Large intestine (tissue), 3 donors: ENCODE measurements at regions not wholly inside any gene's neighbourhood (a gene's known extent, or its start where the extent isn't known, plus 50 kb on each side); places are given as distances from the start of the nearest gene placed in this dataset.
"Not testable (repeated sequence)": the region's sequence is repeated elsewhere in the genome, so short reads cannot be mapped to it uniquely, and the experiment has no call there.

Experiments used
- DNase-seq, 2 donors: peaks; one replicate each; pipeline versions ENCODE4 v3.0.0 to v3.0.0-alpha.2; 2013
- H3K27ac ChIP-seq: one replicate; pipeline ENCODE4 v1.5.1; 2013; ENCODE audit warnings: low read length
- H3K27me3 ChIP-seq: 2 replicates; pipeline ENCODE4 v1.6.1; 2013; ENCODE audit warnings: low read length; ENCODE audit not compliant: control insufficient read depth, insufficient read depth
- H3K36me3 ChIP-seq: 2 replicates; pipeline ENCODE4 v1.6.1; 2013; ENCODE audit warnings: low read length; ENCODE audit not compliant: control insufficient read depth, insufficient read depth
- H3K4me1 ChIP-seq: one replicate; pipeline ENCODE4 v1.6.1; 2013; ENCODE audit warnings: low read length; ENCODE audit not compliant: control insufficient read depth, insufficient read depth
- H3K4me3 ChIP-seq: one replicate; pipeline ENCODE4 v1.5.1; 2013; ENCODE audit warnings: low read length
- H3K9me3 ChIP-seq: one replicate; pipeline ENCODE4 v1.6.1; 2013; ENCODE audit warnings: mild to moderate bottlenecking, low read depth, low read length, moderate library complexity; ENCODE audit not compliant: control insufficient read depth
- WGBS: methylation state at CpG from one replicate; pipeline ENCODE4 v1.1.5; 2013; ENCODE audit warnings: low lambda C conversion rate; ENCODE audit not compliant: insufficient coverage; 5-methylcytosine and 5-hydroxymethylcytosine counted together

GRCh38 chr2:113551637-113552318 is 53.3 kb downstream of the FOXD4L1 start:
- not testable (repeated sequence) for H3K4me1 ChIP-seq, H3K27ac ChIP-seq, H3K27me3 ChIP-seq, H3K9me3 ChIP-seq, H3K4me3 ChIP-seq, H3K36me3 ChIP-seq
- WGBS, result no CpG with 5 or more reads among the region's 11 CpGs
- DNase-seq, result peak in 1 of 2 donors; percentile 1

GRCh38 chr2:113559820-113560219 is 61.4 kb downstream of the FOXD4L1 start:
- H3K36me3 ChIP-seq, H3K4me1 ChIP-seq, H3K9me3 ChIP-seq, H3K27ac ChIP-seq, H3K4me3 ChIP-seq, H3K27me3 ChIP-seq, DNase-seq: not testable (repeated sequence)
- no CpG with 5 or more reads among the region's 2 CpGs for WGBS

- not testable (repeated sequence) for H3K27ac ChIP-seq, H3K4me1 ChIP-seq, H3K27me3 ChIP-seq, H3K4me3 ChIP-seq, H3K36me3 ChIP-seq, DNase-seq, H3K9me3 ChIP-seq
- WGBS, result no CpG with 5 or more reads among the region's 2 CpGs
These were observed 64.2 kb downstream of the FOXD4L1 start for GRCh38 chr2:113562662-113563061.

- H3K27ac ChIP-seq, H3K36me3 ChIP-seq, H3K4me3 ChIP-seq, H3K27me3 ChIP-seq, H3K9me3 ChIP-seq, DNase-seq, H3K4me1 ChIP-seq: not testable (repeated sequence)
- WGBS, result no CpG with 5 or more reads among the region's 12 CpGs
These were observed 60.2 kb upstream of the RABL2A start for GRCh38 chr2:113566674-113567480.

GRCh38 chr2:113567481-113567849 is 59.6 kb upstream of the RABL2A start:
- WGBS, result no CpG with 5 or more reads among the region's 3 CpGs
- H3K9me3 ChIP-seq, result not testable (repeated sequence)

GRCh38 chr2:113568231-113568630 is 58.8 kb upstream of the RABL2A start:
- WGBS, result 100% methylated on average over 3 of the region's 14 CpGs
- not testable (repeated sequence) for H3K4me1 ChIP-seq

More at GRCh38 chr2:113567481-113567849, 59.6 kb upstream of the RABL2A start:
- H3K4me1 ChIP-seq, H3K36me3 ChIP-seq, DNase-seq, H3K27me3 ChIP-seq, H3K4me3 ChIP-seq, H3K27ac ChIP-seq: not testable (repeated sequence)

GRCh38 chr2:113570082-113570481 is 57.0 kb upstream of the RABL2A start:
- not testable (repeated sequence) for H3K27me3 ChIP-seq, H3K27ac ChIP-seq, H3K4me1 ChIP-seq, H3K36me3 ChIP-seq, DNase-seq, H3K9me3 ChIP-seq, H3K4me3 ChIP-seq
- WGBS, result no CpG with 5 or more reads among the region's 2 CpGs

More at GRCh38 chr2:113568231-113568630, 58.8 kb upstream of the RABL2A start:
- not testable (repeated sequence) for H3K9me3 ChIP-seq, H3K36me3 ChIP-seq, H3K27me3 ChIP-seq, DNase-seq, H3K4me3 ChIP-seq, H3K27ac ChIP-seq

- not testable (repeated sequence) for H3K27me3 ChIP-seq, H3K36me3 ChIP-seq, DNase-seq, H3K27ac ChIP-seq, H3K4me3 ChIP-seq, H3K9me3 ChIP-seq, H3K4me1 ChIP-seq
- 100% methylated on average over 1 of the region's 3 CpGs for WGBS
These were observed 56.5 kb upstream of the RABL2A start for GRCh38 chr2:113570509-113571009.

GRCh38 chr2:113571482-113572068 is 55.5 kb upstream of the RABL2A start:
- not testable (repeated sequence) for H3K9me3 ChIP-seq, H3K27me3 ChIP-seq, H3K4me3 ChIP-seq, H3K27ac ChIP-seq, H3K36me3 ChIP-seq, DNase-seq, H3K4me1 ChIP-seq
- WGBS, result no CpG with 5 or more reads among the region's 6 CpGs

- no CpG with 5 or more reads among the region's 4 CpGs for WGBS
- DNase-seq, H3K4me3 ChIP-seq: not testable (repeated sequence)
These were observed 51.3 kb upstream of the RABL2A start for GRCh38 chr2:113575721-113576120.

More at GRCh38 chr2:113575721-113576120, 51.3 kb upstream of the RABL2A start:
- H3K27ac ChIP-seq, H3K9me3 ChIP-seq, H3K27me3 ChIP-seq, H3K4me1 ChIP-seq, H3K36me3 ChIP-seq: not testable (repeated sequence)
